RPMI7951 (cell line): ENCODE measurements at regions not wholly inside any gene's neighbourhood (a gene's known extent, or its start where the extent isn't known, plus 50 kb on each side); places are given as distances from the start of the nearest gene placed in this dataset.
"Not testable (repeated sequence)": the region's sequence is repeated elsewhere in the genome, so short reads cannot be mapped to it uniquely, and the experiment has no call there.

Experiments used
- DNase-seq: peaks from one replicate; pipeline ENCODE4 v3.0.0-alpha.2; 2012; ENCODE audit warnings: low read depth

GRCh38 chr21:28523367-28523766, 469.3 kb downstream of the LTN1 start:
- no peak for DNase-seq

- no peak for DNase-seq
Measured at GRCh38 chr21:28522014-28522799, 470.5 kb downstream of the LTN1 start.

DNA sequence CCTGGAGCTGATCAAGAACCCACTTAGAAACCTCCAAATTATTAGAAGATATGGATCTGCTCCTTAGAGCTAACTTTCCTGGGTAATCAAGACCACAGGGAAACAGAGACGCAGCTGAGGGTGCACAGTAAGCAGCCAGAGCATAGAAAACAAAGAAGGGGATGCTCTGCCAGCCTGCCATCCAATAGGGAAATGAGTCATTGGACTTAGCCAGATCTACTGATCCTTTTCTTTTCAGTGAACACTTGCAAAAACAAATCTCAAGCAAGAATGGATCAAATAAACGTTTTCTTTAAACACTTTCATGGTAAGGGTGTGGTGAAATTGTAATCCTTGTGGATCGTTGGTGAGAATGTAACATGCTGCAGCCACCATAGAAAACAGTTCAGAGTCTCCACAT, 474.0 kb downstream of the LTN1 start:
- no peak for DNase-seq

- peak; percentile 2 for DNase-seq
Measured at GRCh38 chr21:28516991-28517592, 475.6 kb downstream of the LTN1 start.

GRCh38 chr21:28516021-28516420, 476.7 kb downstream of the LTN1 start:
- DNase-seq: no peak

GRCh38 chr21:28513428-28513827, 479.2 kb downstream of the LTN1 start:
- no peak for DNase-seq

DNA sequence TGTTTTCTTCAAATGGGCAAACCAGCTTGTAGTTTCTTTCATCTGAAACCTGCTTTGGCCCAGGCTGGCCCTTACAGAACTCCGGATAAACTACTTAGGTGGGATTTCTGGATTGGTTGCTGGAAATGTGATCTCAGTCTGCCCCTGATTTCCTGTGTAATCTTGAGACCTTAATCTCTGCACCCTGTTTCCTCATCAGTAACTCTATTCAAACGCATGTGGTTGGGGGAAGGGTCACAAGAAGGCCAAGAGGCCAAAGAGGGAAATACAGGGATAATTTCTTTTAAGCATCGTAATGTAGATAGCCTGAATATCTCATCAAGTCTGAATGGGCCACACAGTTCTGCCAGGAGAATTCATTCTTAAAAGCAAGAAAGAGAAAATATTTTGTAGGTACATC, 483.6 kb downstream of the LTN1 start:
- DNase-seq: no peak

DNA sequence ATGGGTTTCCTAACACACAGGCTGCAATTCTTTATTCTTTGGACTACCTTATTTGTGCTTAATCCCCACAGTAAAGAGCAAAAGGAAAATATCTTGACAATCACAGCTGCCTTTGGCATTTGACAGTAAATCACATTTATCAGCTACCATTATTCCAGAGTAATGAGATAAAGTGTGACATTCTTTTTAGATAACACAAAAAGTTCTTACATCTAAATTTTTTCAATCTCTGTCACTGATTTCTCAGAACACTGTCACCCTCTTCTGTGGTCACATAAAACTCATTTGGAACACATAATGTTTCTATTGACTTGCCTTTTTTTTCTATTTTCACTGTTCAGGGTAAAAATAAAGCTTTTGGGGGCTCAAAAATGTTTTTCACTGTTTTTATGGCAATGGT, 484.6 kb downstream of the LTN1 start:
- no peak for DNase-seq

DNA sequence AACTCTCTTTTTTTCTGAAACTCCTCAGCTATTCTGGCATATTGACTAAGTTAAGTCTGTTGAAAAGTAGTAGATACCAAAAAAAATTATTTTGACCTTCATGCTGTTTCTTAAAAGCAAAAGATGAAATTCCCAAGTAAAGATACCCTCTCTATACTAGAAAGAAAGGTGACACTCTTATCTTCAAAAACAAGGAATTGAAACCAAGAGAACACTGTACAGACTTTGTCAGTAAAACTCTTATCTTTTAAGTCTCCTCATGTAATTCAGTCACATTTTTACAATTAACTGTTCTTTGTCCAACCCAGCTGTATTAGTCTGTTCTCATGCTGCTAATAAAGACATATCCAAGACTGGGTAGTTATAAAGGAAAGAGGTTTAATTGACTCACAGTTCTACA, 496.2 kb downstream of the LTN1 start:
- no peak for DNase-seq

GRCh38 chr21:28492127-28492526, 500.6 kb downstream of the LTN1 start:
- DNase-seq: no peak

GRCh38 chr21:28489821-28490350, 502.8 kb downstream of the LTN1 start:
- no peak for DNase-seq

DNA sequence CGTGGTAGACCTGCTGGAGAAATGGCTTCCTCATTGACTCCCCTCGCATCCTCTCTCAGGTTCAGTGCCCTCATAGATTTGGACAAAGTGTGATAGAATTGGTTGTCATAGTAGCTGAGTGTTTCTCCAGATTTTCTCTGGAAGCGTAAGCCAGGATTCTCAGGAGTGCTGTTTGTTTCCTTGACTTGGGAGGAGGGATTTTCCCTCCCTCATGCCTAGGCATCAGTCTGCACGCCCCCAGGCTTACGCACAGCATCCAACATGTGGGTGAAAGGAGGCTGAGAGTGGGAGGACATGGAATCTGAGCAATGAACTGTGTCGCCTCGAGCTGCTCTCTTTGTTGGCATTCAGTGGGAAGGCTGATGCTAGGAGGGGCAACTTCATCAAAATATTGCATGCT, 503.5 kb downstream of the LTN1 start:
- DNase-seq: no peak

DNA sequence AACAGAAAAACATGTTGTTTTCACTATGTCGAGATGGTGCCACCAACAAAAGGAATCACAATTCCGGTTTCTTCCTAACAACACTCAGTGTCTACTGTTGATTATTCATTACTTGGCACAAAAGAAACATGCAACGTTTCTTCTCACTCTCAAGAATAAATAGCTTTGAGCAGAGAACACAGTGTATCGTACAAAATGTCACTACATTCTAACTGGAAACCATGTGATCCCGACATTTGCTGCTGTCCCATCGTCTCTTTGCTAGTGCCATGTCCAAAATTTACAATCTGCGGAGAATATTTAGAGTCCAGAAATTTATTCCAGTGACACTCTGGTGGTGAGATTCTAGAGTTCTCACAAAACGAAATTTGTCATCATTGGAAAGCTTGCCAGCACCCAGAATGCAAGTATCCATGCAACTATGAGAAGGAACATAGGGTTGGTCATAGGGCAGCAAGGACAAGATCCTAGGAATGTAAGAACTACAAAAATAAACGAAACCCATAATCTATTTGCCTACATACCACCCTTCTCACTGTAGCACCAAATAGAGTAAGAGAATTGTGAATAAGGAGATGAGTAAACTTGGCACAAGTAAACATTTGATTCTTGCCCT, 505.1 kb downstream of the LTN1 start:
- DNase-seq: no peak

DNA sequence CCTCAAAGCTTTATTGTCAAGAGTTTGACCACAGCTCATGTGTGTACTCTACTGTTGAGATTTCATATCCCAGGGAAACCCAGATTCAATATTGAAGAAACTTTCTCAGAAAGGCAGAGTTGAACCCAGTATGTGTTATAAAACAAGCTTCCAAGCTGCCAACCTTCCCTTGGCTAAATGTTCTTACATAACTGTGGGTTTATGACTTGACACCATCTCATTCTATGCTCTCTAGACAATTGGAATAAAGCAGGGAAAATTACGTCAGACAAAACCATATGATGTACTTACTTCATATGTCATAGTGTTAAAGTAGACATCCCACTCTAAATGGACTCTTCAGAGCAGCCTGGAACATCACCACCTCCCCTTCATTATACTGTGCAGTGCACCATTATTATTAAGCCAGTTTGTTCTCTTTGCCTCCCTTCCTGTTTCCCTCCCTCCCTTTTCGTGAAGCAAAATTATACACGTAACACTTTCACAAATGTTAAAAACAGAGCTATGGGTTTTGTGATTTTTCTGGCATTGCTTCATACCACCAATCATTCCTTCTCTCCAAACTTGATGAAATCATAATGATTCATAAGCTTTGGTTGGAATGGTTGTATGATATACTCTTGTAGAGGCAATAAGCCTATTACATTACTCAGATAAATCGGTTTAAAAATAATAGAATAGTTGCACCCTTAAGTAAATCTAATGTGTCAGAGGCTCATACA, 507.2 kb downstream of the LTN1 start:
- DNase-seq: no peak

GRCh38 chr21:28483301-28484035, 509.2 kb downstream of the LTN1 start:
- no peak for DNase-seq

- no peak for DNase-seq
Measured at GRCh38 chr21:28482657-28483056, 510.0 kb downstream of the LTN1 start.

- no peak for DNase-seq
Measured at GRCh38 chr21:28480470-28480869, 512.2 kb downstream of the LTN1 start.

GRCh38 chr21:28473530-28474220, 519.0 kb downstream of the LTN1 start:
- no peak for DNase-seq

DNA sequence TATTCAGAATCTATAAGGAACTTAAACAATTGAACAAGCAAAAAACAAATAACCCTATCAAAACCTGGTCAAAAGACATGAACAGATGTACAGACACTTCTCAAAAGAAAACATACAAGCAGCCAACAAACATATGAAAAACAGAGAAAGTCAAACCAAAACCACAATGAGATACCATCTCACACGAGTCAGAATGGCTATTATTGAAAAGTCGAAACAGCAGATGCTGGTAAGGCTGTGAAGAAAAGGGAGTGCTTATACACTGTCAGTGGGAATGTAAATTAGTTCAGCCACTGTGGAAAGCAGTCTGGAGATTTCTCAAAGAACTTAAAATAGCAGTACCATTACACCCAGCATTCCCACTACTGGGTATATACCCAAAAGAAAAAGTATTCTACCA, 520.1 kb downstream of the LTN1 start:
- DNase-seq: not testable (repeated sequence)

GRCh38 chr21:28464988-28465387, 527.7 kb downstream of the LTN1 start:
- DNase-seq: no peak

- DNase-seq: no peak
Measured at GRCh38 chr21:28464095-28464494, 528.6 kb downstream of the LTN1 start.
